HepG2 (cell line): ENCODE measurements at regions not wholly inside any gene's neighbourhood (a gene's known extent, or its start where the extent isn't known, plus 50 kb on each side); places are given as distances from the start of the nearest gene placed in this dataset.

Source experiments
- ATAC-seq: fragments of 200-7000 bp; cut with Tn5 transposase; 3 replicates; pipeline ENCODE4 v1.9.1; 2020; ENCODE audit warnings: mild to moderate bottlenecking, moderate library complexity
- BruUV-seq: library from RNA; stranded (reverse); fragments of 400-500 nt; replicated peaks from 2 replicates; lab custom pipeline; 2021; lab: Mats Ljungman, UMichigan
- CTCF ChIA-PET: fragments of 300-600 bp; formaldehyde crosslinking; extraction: SDS; loops from one replicate; lab custom pipeline; 2021; ENCODE audit warnings: low total read pairs, inconsistent platforms, low intra/inter-chr PET ratio; lab: Yijun Ruan, JAX
- POLR2A ChIA-PET: fragments of 350-600 bp; sonication (Branson Sonifier 250); formaldehyde crosslinking; loops from one replicate; lab custom pipeline; 2020; ENCODE audit warnings: antibody characterized with exemption, inconsistent platforms; lab: Yijun Ruan, JAX
- DNase-seq: peaks from one replicate; pipeline ENCODE4 v3.0.0-alpha.2; 2015; ENCODE audit warnings: low spot score
- FAIRE-seq: peaks from 3 replicates; lab custom pipeline; 2011; peaks lifted over from hg19 to GRCh38; lab: Jason Lieb, UNC
- H2AFZ ChIP-seq: one replicate; pipeline ENCODE4 v1.6.1; 2011; ENCODE audit warnings: low read length, inconsistent platforms
- H3K27ac ChIP-seq: fragments of 300-600 bp; 3 replicates; pipeline ENCODE4 v1.8.0; 2011; ENCODE audit warnings: mixed run types, mild to moderate bottlenecking, mixed read lengths, low read length, inconsistent platforms; ENCODE audit not compliant: insufficient read depth; ENCODE audit errors: extremely low read length
- H3K27me3 ChIP-seq, 2 experiments: fragments of 200-600 bp in 1 of 2; 2 replicates in 1 of 2; 3 replicates in 1 of 2; pipeline versions ENCODE4 v1.6.0 to v1.8.0; 2011; ENCODE audit warnings: low read length in 2 of 2, mild to moderate bottlenecking in 2 of 2, moderate library complexity in 2 of 2, inconsistent platforms in 1 of 2; ENCODE audit not compliant: insufficient read depth in 2 of 2, control insufficient read depth in 1 of 2
- H3K36me3 ChIP-seq, 2 experiments: fragments of 200-600 bp in 1 of 2; replicated peaks in 1 of 2; 2 replicates in 1 of 2; 3 replicates in 1 of 2; pipeline versions ENCODE4 v1.5.1 to v1.8.0; 2011; ENCODE audit warnings: low read length in 2 of 2, inconsistent platforms in 1 of 2; ENCODE audit not compliant: insufficient read depth in 2 of 2, control insufficient read depth in 1 of 2
- H3K4me1 ChIP-seq: 2 replicates; pipeline ENCODE4 v1.5.1; 2012; ENCODE audit warnings: low read length, inconsistent platforms; ENCODE audit not compliant: insufficient read depth
- H3K4me2 ChIP-seq: 2 replicates; pipeline ENCODE4 v1.6.0; 2011; ENCODE audit warnings: low read depth, low read length, inconsistent platforms
- H3K4me3 ChIP-seq, 3 experiments: fragments of 200-600 bp in 1 of 3; sonication (generic), shearing (Covaris generic) in 1 of 3; replicated peaks in 1 of 3; 2 replicates each; pipeline ENCODE4 v1.5.1; 2011 to 2016; ENCODE audit warnings: low read length in 3 of 3, inconsistent platforms in 2 of 3, low read depth in 2 of 3, mild to moderate bottlenecking in 2 of 3, control low read depth in 1 of 3, mixed read lengths in 1 of 3; ENCODE audit not compliant: insufficient read depth in 1 of 3
- H3K79me2 ChIP-seq: one replicate; pipeline ENCODE4 v1.6.1; 2011; ENCODE audit warnings: low read length, inconsistent platforms; ENCODE audit not compliant: insufficient read depth
- H3K9ac ChIP-seq: 2 replicates; pipeline ENCODE4 v1.6.0; 2011; ENCODE audit warnings: mild to moderate bottlenecking, low read depth, low read length, inconsistent platforms; ENCODE audit not compliant: insufficient read depth
- H3K9me3 ChIP-seq: 2 replicates; pipeline ENCODE4 v1.5.1; 2012; ENCODE audit warnings: mild to moderate bottlenecking, low read length
- H4K20me1 ChIP-seq: 2 replicates; pipeline ENCODE4 v1.6.0; 2011; ENCODE audit warnings: inconsistent platforms, mild to moderate bottlenecking, low read length, moderate library complexity; ENCODE audit not compliant: insufficient read depth
- CREB3 ChIP-seq: sonication (generic); formaldehyde crosslinking; IDR thresholded peaks from 2 replicates; pipeline ENCODE4 v1.5.0; 2020; ENCODE audit warnings: missing genetic modification reagents
- FOXA1 ChIP-seq, 2 experiments: fragments of 450-650 bp in 1 of 2; sonication (generic) in 1 of 2; formaldehyde crosslinking in 1 of 2; IDR thresholded peaks; 2 replicates each; pipeline versions ENCODE4 v1.4.0 to v1.6.1; 2016 to 2020; ENCODE audit warnings: missing genetic modification reagents in 1 of 2
- MZF1 ChIP-seq: sonication (generic); formaldehyde crosslinking; IDR thresholded peaks from 2 replicates; pipeline ENCODE4 v1.8.1; 2023; ENCODE audit warnings: mild to moderate bottlenecking, missing genetic modification reagents, borderline replicate concordance
- NR2C2 ChIP-seq: sonication (generic); formaldehyde crosslinking; IDR thresholded peaks from 2 replicates; pipeline ENCODE4 v1.4.0; 2020; ENCODE audit warnings: missing genetic modification reagents, mild to moderate bottlenecking, moderate library complexity, borderline replicate concordance
- PRDM10 ChIP-seq: sonication (generic); formaldehyde crosslinking; IDR thresholded peaks from 2 replicates; pipeline ENCODE4 v1.4.0; 2020; ENCODE audit warnings: low read depth, missing genetic modification reagents
- RCOR2 ChIP-seq: IDR thresholded peaks from 2 replicates; pipeline ENCODE4 v1.6.1; 2016; ENCODE audit warnings: missing biosample characterization, missing genetic modification reagents
- TRIM24 ChIP-seq: sonication (generic); formaldehyde crosslinking; IDR thresholded peaks from 2 replicates; pipeline ENCODE4 v1.8.0; 2022; ENCODE audit warnings: mild to moderate bottlenecking, missing genetic modification reagents
- ZNF17 ChIP-seq: sonication (generic); formaldehyde crosslinking; IDR thresholded peaks from 2 replicates; pipeline ENCODE4 v1.5.0; 2020; ENCODE audit warnings: mild to moderate bottlenecking, missing genetic modification reagents
- ZNF567 ChIP-seq: sonication (generic); formaldehyde crosslinking; IDR thresholded peaks from 2 replicates; pipeline ENCODE4 v1.8.1; 2023; ENCODE audit warnings: mild to moderate bottlenecking, missing genetic modification reagents, borderline replicate concordance
- ZNF644 ChIP-seq: IDR thresholded peaks from 2 replicates; pipeline ENCODE4 v1.6.1; 2016; ENCODE audit warnings: low read depth
- ZSCAN21 ChIP-seq: sonication (generic); formaldehyde crosslinking; IDR thresholded peaks from 2 replicates; pipeline ENCODE4 v1.8.0; 2022; ENCODE audit warnings: mild to moderate bottlenecking, missing genetic modification reagents, moderate library complexity, borderline replicate concordance
- WGBS: methylation state at CpG from one replicate; pipeline ENCODE4 v1.1.6; 2017; ENCODE audit warnings: low lambda C conversion rate; 5-methylcytosine and 5-hydroxymethylcytosine counted together
- in situ Hi-C: cut with HindIII; loops from 2 replicates; pipeline ENCODE4 v1.10.0; 2017; ENCODE audit warnings: low pct_unique_long_range_greater_than_20kb; ENCODE audit not compliant: extremely low pct_ligation_motif_present
- intact Hi-C: fragments of 100-400 bp; cut with micrococcal nuclease; formaldehyde crosslinking; loops from one replicate; pipeline ENCODE4 v1.10.0; 2022; ENCODE audit not compliant: unreplicated experiment
- TF ChIP-seq, protein P1 (sequence below), 2 experiments: sonication (generic) in 1 of 2; formaldehyde crosslinking in 1 of 2; IDR thresholded peaks; 2 replicates each; pipeline versions ENCODE4 v1.4.0 to v1.6.1; 2016 to 2020; ENCODE audit warnings: borderline replicate concordance in 1 of 2, low read depth in 1 of 2, mild to moderate bottlenecking in 1 of 2, missing genetic modification reagents in 1 of 2
- TF ChIP-seq, protein P2 (sequence below): sonication (generic); IDR thresholded peaks from 2 replicates; pipeline ENCODE4 v1.6.1; 2016; ENCODE audit warnings: low read depth, borderline replicate concordance

DNA sequence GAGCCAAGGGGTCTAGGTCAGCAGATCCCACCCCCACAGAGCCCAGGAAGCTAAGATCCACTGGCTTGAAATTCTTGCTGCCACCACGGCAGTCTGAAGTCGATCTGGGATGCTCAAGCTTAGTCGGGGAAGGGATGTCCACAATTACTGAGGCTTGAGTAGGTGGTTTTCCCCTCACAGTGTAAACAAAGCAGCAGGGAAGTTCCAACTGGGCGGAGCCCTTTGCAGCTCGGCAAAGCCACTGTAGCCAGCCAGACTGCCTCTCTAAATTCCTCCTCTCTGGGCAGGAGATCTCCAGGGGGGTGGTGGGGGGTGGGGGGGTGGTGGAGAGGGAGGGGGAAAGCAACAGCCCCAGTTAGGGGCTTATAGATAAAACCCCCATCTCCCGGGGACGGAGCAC lies 419.5 kb downstream of the NUP35 start:
- Histone ChIP-seq H3K36me3 (no peaks in the 10 kb centered on the region), H3K4me3 (no peak overlapping the region), H3K27ac (no peak overlapping the region), H3K9ac (no peak overlapping the region), H2AFZ (no peak overlapping the region), H3K27me3 (no peaks in the 10 kb centered on the region), H3K79me2 (no peaks in the 10 kb centered on the region), H3K9me3 (no peaks in the 10 kb centered on the region), H3K4me2 (no peak overlapping the region), H3K4me1 (peaks cover 16% of the 10 kb centered on the region), H4K20me1 (no peaks in the 10 kb centered on the region)
- intact Hi-C loops = no loop called here
- FAIRE-seq (no peak), DNase-seq (no peak), ATAC-seq (peak; percentile 47; the same call in 2 of the 3 replicates)
- in situ Hi-C loops = no loop called here
- 23% methylated on average over 7 of the region's 7 CpGs for WGBS
- POLR2A ChIA-PET = no interaction called here
- TF ChIP-seq, protein P1, sequence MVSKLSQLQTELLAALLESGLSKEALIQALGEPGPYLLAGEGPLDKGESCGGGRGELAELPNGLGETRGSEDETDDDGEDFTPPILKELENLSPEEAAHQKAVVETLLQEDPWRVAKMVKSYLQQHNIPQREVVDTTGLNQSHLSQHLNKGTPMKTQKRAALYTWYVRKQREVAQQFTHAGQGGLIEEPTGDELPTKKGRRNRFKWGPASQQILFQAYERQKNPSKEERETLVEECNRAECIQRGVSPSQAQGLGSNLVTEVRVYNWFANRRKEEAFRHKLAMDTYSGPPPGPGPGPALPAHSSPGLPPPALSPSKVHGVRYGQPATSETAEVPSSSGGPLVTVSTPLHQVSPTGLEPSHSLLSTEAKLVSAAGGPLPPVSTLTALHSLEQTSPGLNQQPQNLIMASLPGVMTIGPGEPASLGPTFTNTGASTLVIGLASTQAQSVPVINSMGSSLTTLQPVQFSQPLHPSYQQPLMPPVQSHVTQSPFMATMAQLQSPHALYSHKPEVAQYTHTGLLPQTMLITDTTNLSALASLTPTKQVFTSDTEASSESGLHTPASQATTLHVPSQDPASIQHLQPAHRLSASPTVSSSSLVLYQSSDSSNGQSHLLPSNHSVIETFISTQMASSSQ (IDR thresholded peaks at IDR 0.05; ENCODE audit: low read depth) = no peak
- TF ChIP-seq, protein P1 (CRISPR knock-in tag; IDR thresholded peaks at IDR 0.05; ENCODE audit: borderline replicate concordance) = no peak
- TF ChIP-seq CREB3 (no peak), ZNF17 (CRISPR knock-in tag) (no peak), PRDM10 (CRISPR knock-in tag) (no peak), RCOR2 (CRISPR knock-in tag) (no peak), TRIM24 (no peak), MZF1 (CRISPR knock-in tag) (no peak), ZNF567 (CRISPR knock-in tag) (no peak), NR2C2 (no peak), ZSCAN21 (CRISPR knock-in tag) (no peak), FOXA1 (IDR thresholded peaks at IDR 0.05) (no peak), FOXA1 (CRISPR knock-in tag; IDR thresholded peaks at IDR 0.05) (no peak), ZNF644 (no peak)
- TF ChIP-seq, protein P2, sequence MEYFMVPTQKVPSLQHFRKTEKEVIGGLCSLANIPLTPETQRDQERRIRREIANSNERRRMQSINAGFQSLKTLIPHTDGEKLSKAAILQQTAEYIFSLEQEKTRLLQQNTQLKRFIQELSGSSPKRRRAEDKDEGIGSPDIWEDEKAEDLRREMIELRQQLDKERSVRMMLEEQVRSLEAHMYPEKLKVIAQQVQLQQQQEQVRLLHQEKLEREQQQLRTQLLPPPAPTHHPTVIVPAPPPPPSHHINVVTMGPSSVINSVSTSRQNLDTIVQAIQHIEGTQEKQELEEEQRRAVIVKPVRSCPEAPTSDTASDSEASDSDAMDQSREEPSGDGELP = no peak
- no TSS peak for BruUV-seq
- CTCF ChIA-PET = no interaction called here
